SU-DHL-6 (cell line): ENCODE measurements at regions not wholly inside any gene's neighbourhood (a gene's known extent, or its start where the extent isn't known, plus 50 kb on each side); places are given as distances from the start of the nearest gene placed in this dataset.

Experiments
- EZH2phosphoT487 ChIP-seq: fragments of 200-600 bp; sonication (generic), shearing (Covaris generic); conservative IDR thresholded peaks from 2 replicates; pipeline ENCODE4 v1.6.1; 2018; ENCODE audit warnings: mild to moderate bottlenecking, antibody characterized with exemption, low read length, moderate library complexity, mixed read lengths
- TF ChIP-seq, protein P1 (sequence below): fragments of 200-600 bp; sonication (generic); IDR thresholded peaks from one replicate; pipeline ENCODE4 v1.5.1; 2017; ENCODE audit warnings: antibody characterized with exemption, mild to moderate bottlenecking, low read length, moderate library complexity; ENCODE audit not compliant: insufficient read depth, poor library complexity, severe bottlenecking

DNA sequence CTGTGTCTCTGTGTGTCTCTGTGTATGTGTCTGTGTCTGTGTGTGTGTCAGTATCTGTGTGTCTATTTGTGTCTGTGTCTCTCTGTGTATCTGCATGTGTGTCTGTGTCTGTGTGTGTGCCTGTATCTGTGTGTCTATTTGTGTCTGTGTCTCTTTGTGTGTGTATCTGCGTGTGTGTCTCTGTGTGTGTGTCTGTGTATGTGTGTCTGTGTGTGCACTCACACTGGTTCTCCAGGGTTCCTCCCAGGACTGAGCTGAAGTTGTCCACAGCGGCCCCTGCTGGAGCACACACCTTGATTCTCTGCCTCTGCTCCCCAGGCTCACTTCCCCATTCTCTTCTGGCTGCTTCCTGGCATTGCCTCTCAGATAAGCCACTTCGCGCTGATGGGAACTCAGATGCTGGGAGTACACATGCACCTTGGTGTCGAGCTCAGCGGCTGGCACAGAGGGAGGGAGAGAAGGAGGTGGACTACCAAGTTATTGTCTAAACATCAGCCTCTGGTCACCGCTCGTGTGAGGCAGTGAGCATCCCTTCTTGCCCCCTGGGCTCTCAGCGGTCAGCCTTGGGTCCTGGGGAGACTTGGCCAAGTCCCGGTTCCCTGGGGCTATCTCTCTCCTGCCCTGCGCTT lies 104.9 kb upstream of the NXT1 start:
- TF ChIP-seq, protein P1, sequence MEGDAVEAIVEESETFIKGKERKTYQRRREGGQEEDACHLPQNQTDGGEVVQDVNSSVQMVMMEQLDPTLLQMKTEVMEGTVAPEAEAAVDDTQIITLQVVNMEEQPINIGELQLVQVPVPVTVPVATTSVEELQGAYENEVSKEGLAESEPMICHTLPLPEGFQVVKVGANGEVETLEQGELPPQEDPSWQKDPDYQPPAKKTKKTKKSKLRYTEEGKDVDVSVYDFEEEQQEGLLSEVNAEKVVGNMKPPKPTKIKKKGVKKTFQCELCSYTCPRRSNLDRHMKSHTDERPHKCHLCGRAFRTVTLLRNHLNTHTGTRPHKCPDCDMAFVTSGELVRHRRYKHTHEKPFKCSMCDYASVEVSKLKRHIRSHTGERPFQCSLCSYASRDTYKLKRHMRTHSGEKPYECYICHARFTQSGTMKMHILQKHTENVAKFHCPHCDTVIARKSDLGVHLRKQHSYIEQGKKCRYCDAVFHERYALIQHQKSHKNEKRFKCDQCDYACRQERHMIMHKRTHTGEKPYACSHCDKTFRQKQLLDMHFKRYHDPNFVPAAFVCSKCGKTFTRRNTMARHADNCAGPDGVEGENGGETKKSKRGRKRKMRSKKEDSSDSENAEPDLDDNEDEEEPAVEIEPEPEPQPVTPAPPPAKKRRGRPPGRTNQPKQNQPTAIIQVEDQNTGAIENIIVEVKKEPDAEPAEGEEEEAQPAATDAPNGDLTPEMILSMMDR = peak; percentile 44
- no peak for TF ChIP-seq EZH2phosphoT487
